Choroid plexus epithelial cell (primary cell): ENCODE measurements at regions not wholly inside any gene's neighbourhood (a gene's known extent, or its start where the extent isn't known, plus 50 kb on each side); places are given as distances from the start of the nearest gene placed in this dataset.

Source experiments
- DNase-seq: peaks from one replicate; pipeline ENCODE4 v3.0.0-alpha.2; 2010; ENCODE audit warnings: low read depth
- H3K4me3 ChIP-seq: 2 replicates; pipeline ENCODE4 v1.5.1; 2011; ENCODE audit warnings: low read depth, mild to moderate bottlenecking, control low read depth, low read length, moderate library complexity
- CTCF ChIP-seq: conservative IDR thresholded peaks from 2 replicates; pipeline ENCODE4 v1.5.1; 2011; ENCODE audit warnings: low read depth, mild to moderate bottlenecking, control low read depth, inconsistent platforms, low read length, moderate library complexity

- no peak overlapping the region for H3K4me3 ChIP-seq
- DNase-seq, result no peak
- TF ChIP-seq CTCF, result no peak
Measured at GRCh38 chr16:35142809-35143192, 1683.4 kb downstream of the TP53TG3F start.

GRCh38 chr16:35144212-35144932 lies 1685.0 kb downstream of the TP53TG3F start:
- H3K4me3 ChIP-seq, result no peak overlapping the region
- no peak for DNase-seq
- no peak for TF ChIP-seq CTCF

- no peak for TF ChIP-seq CTCF
- H3K4me3 ChIP-seq, result no peak overlapping the region
- DNase-seq, result no peak
Measured at GRCh38 chr16:35146031-35146710, 1686.8 kb downstream of the TP53TG3F start.

GRCh38 chr16:35146723-35147458 lies 1687.5 kb downstream of the TP53TG3F start:
- TF ChIP-seq CTCF, result no peak
- no peak overlapping the region for H3K4me3 ChIP-seq
- DNase-seq, result no peak

- DNase-seq, result no peak
- no peak for TF ChIP-seq CTCF
- no peak overlapping the region for H3K4me3 ChIP-seq
Measured at GRCh38 chr16:35147556-35148504, 1688.4 kb downstream of the TP53TG3F start.

GRCh38 chr16:35148748-35149147 lies 1689.3 kb downstream of the TP53TG3F start:
- DNase-seq, result no peak
- no peak overlapping the region for H3K4me3 ChIP-seq
- TF ChIP-seq CTCF, result no peak
